H1 (cell line): ENCODE measurements at regions not wholly inside any gene's neighbourhood (a gene's known extent, or its start where the extent isn't known, plus 50 kb on each side); places are given as distances from the start of the nearest gene placed in this dataset.

ENCODE experiments used
- CTCF ChIA-PET: fragments of 300-600 bp; sonication (Branson Sonifier 250); formaldehyde crosslinking; loops from one replicate; lab custom pipeline; 2021; ENCODE audit not compliant: partially characterized antibody; lab: Charles Lee
- POLR2A ChIA-PET: fragments of 300-600 bp; sonication (Branson Sonifier 250); formaldehyde crosslinking; loops from one replicate; lab custom pipeline; 2021; ENCODE audit warnings: inconsistent platforms; ENCODE audit not compliant: partially characterized antibody; lab: Charles Lee
- DNase-seq, 2 experiments: peaks; one replicate each; pipeline versions ENCODE4 v3.0.0 to v3.0.0-alpha.2; 2010 to 2022; ENCODE audit warnings: low spot score in 2 of 2, low read depth in 1 of 2, mixed read lengths in 1 of 2
- FAIRE-seq: peaks from 2 replicates; lab custom pipeline; 2011; peaks lifted over from hg19 to GRCh38; lab: Jason Lieb, UNC
- H2AFZ ChIP-seq: 2 replicates; pipeline ENCODE4 v1.8.1; 2012; ENCODE audit warnings: low read length, inconsistent platforms
- H2AK5ac ChIP-seq: 2 replicates; pipeline ENCODE4 v1.6.1; 2013; ENCODE audit warnings: low read depth, low read length
- H2BK120ac ChIP-seq: replicated peaks from 2 replicates; pipeline ENCODE3; 2013; ENCODE audit warnings: low read depth, low read length, inconsistent platforms
- H2BK12ac ChIP-seq: 2 replicates; pipeline ENCODE4 v1.6.1; 2013; ENCODE audit warnings: low read depth, low read length
- H2BK15ac ChIP-seq: 2 replicates; pipeline ENCODE4 v1.6.1; 2013; ENCODE audit warnings: low read length
- H2BK20ac ChIP-seq: 2 replicates; pipeline ENCODE4 v1.6.1; 2013; ENCODE audit warnings: low read length
- H2BK5ac ChIP-seq: 2 replicates; pipeline ENCODE4 v1.6.1; 2013; ENCODE audit warnings: low read depth, low read length
- H3K14ac ChIP-seq: 2 replicates; pipeline ENCODE4 v1.6.1; 2013; ENCODE audit warnings: inconsistent platforms; ENCODE audit not compliant: insufficient read length
- H3K18ac ChIP-seq: 2 replicates; pipeline ENCODE4 v1.6.1; 2013; ENCODE audit warnings: low read length; ENCODE audit errors: extremely low read depth
- H3K23ac ChIP-seq: 2 replicates; pipeline ENCODE4 v1.6.1; 2013; ENCODE audit warnings: inconsistent platforms; ENCODE audit not compliant: insufficient read length
- H3K23me2 ChIP-seq: 2 replicates; pipeline ENCODE4 v1.6.1; 2013; ENCODE audit warnings: low read depth, low read length
- H3K27ac ChIP-seq: 2 replicates; pipeline ENCODE4 v1.6.1; 2011; ENCODE audit warnings: low read depth, low read length, inconsistent platforms
- H3K27me3 ChIP-seq, 4 experiments: replicated peaks in 1 of 4; 1 replicate in 1 of 4; 2 replicates in 3 of 4; pipeline versions ENCODE4 v1.6.1 to v1.8.1; 2011 to 2013; ENCODE audit warnings: low read length in 3 of 4, mild to moderate bottlenecking in 3 of 4, inconsistent platforms in 2 of 4, mixed read lengths in 2 of 4, moderate library complexity in 1 of 4; ENCODE audit not compliant: control insufficient read depth in 3 of 4, insufficient read depth in 3 of 4; ENCODE audit errors: extremely low read depth in 1 of 4
- H3K36me3 ChIP-seq, 4 experiments: 2 replicates each; pipeline versions ENCODE4 v1.6.1 to v1.8.1; 2011 to 2013; ENCODE audit warnings: mild to moderate bottlenecking in 4 of 4, low read length in 3 of 4, moderate library complexity in 2 of 4, control low read depth in 1 of 4, inconsistent platforms in 1 of 4; ENCODE audit not compliant: insufficient read depth in 4 of 4, control insufficient read depth in 2 of 4
- H3K4ac ChIP-seq: replicated peaks from 2 replicates; pipeline ENCODE3; 2013; ENCODE audit warnings: low read length, low read depth, mixed read lengths, inconsistent platforms; ENCODE audit not compliant: insufficient read length
- H3K4me1 ChIP-seq, 4 experiments: replicated peaks in 1 of 4; 1 replicate in 1 of 4; 2 replicates in 3 of 4; pipeline versions ENCODE4 v1.6.1 to v1.8.1; 2011 to 2013; ENCODE audit warnings: low read length in 3 of 4, inconsistent platforms in 2 of 4, mixed read lengths in 1 of 4; ENCODE audit not compliant: insufficient read depth in 4 of 4, control insufficient read depth in 3 of 4
- H3K4me2 ChIP-seq, 2 experiments: 2 replicates each; pipeline versions ENCODE4 v1.6.1 to v1.8.1; 2011 to 2013; ENCODE audit warnings: low read depth in 2 of 2, low read length in 2 of 2, control low read depth in 1 of 2, inconsistent platforms in 1 of 2, mild to moderate bottlenecking in 1 of 2; ENCODE audit not compliant: insufficient read depth in 1 of 2
- H3K4me3 ChIP-seq, 4 experiments: fragments of 200-600, 300-600 bp in 1 of 4; sonication (generic), shearing (Covaris generic), sonication (Bioruptor Twin) in 1 of 4; 2 replicates each; pipeline versions ENCODE4 v1.5.1 to v1.8.1; 2011 to 2016; ENCODE audit warnings: low read length in 4 of 4, low read depth in 3 of 4, control low read depth in 2 of 4, inconsistent platforms in 2 of 4, mild to moderate bottlenecking in 2 of 4, mixed read lengths in 1 of 4, moderate library complexity in 1 of 4; ENCODE audit not compliant: insufficient read depth in 2 of 4; ENCODE audit errors: extremely low read depth in 1 of 4
- H3K56ac ChIP-seq: replicated peaks from 2 replicates; pipeline ENCODE3; 2013; ENCODE audit warnings: low read depth, mild to moderate bottlenecking, mixed read lengths, low read length, inconsistent platforms; ENCODE audit not compliant: insufficient read length
- H3K79me1 ChIP-seq: 2 replicates; pipeline ENCODE4 v1.6.1; 2013; ENCODE audit warnings: low read depth, low read length, control low read depth
- H3K79me2 ChIP-seq, 2 experiments: 2 replicates each; pipeline versions ENCODE4 v1.6.1 to v1.8.1; 2012 to 2013; ENCODE audit warnings: low read length in 2 of 2, mild to moderate bottlenecking in 2 of 2, inconsistent platforms in 1 of 2; ENCODE audit not compliant: insufficient read depth in 2 of 2, control insufficient read depth in 1 of 2
- H3K9ac ChIP-seq, 4 experiments: replicated peaks in 1 of 4; 1 replicate in 1 of 4; 2 replicates in 3 of 4; pipeline versions ENCODE4 v1.6.1 to v1.8.1; 2011 to 2013; ENCODE audit warnings: low read depth in 3 of 4, low read length in 3 of 4, control low read depth in 2 of 4, mild to moderate bottlenecking in 2 of 4, moderate library complexity in 2 of 4, inconsistent platforms in 1 of 4; ENCODE audit errors: extremely low read depth in 1 of 4
- H3K9me3 ChIP-seq, 2 experiments: 2 replicates each; pipeline versions ENCODE4 v1.6.1 to v1.8.1; 2012 to 2013; ENCODE audit warnings: mild to moderate bottlenecking in 2 of 2, moderate library complexity in 2 of 2, control low read depth in 1 of 2, inconsistent platforms in 1 of 2, low read depth in 1 of 2, low read length in 1 of 2, mixed read lengths in 1 of 2; ENCODE audit not compliant: insufficient read depth in 2 of 2
- H4K20me1 ChIP-seq, 2 experiments: replicated peaks in 1 of 2; 2 replicates each; pipeline versions ENCODE3 to v1.8.1; 2011 to 2013; ENCODE audit warnings: inconsistent platforms in 2 of 2, low read length in 2 of 2, mild to moderate bottlenecking in 1 of 2; ENCODE audit not compliant: insufficient read depth in 2 of 2, control insufficient read depth in 1 of 2
- H4K5ac ChIP-seq: 2 replicates; pipeline ENCODE4 v1.6.1; 2013; ENCODE audit warnings: low read length, low read depth, mixed read lengths, inconsistent platforms; ENCODE audit not compliant: insufficient read length
- H4K8ac ChIP-seq: 2 replicates; pipeline ENCODE4 v1.8.0; 2013; ENCODE audit warnings: mild to moderate bottlenecking, moderate library complexity, low read length, inconsistent platforms; ENCODE audit not compliant: insufficient read depth; ENCODE audit errors: extremely low read depth
- H4K91ac ChIP-seq: replicated peaks from 2 replicates; pipeline ENCODE3; 2013; ENCODE audit warnings: low read length, mixed read lengths, inconsistent platforms; ENCODE audit not compliant: insufficient read length
- ATF2 ChIP-seq: IDR thresholded peaks from 2 replicates; pipeline ENCODE4 v1.6.1; 2012; ENCODE audit warnings: low read length, inconsistent platforms
- POU5F1 ChIP-seq: IDR thresholded peaks from 2 replicates; pipeline ENCODE4 v1.6.1; 2011; ENCODE audit warnings: low read depth, mild to moderate bottlenecking, low read length, moderate library complexity
- SAP30 ChIP-seq: fragments of 300-600 bp; sonication (generic); IDR thresholded peaks from 2 replicates; pipeline ENCODE4 v1.7.1; 2012; ENCODE audit warnings: low read length, moderate library complexity, mild to moderate bottlenecking, inconsistent platforms; ENCODE audit not compliant: insufficient read depth, insufficient replicate concordance
- WGBS, 2 experiments: shearing (Covaris generic) in 1 of 2; methylation state at CpG; one replicate each; pipeline versions ENCODE4 v1.1.6 to v1.1.7; 2013 to 2015; ENCODE audit warnings: low lambda C conversion rate in 2 of 2, mixed read lengths in 2 of 2, inconsistent platforms in 1 of 2, low coverage in 1 of 2, missing lambda C conversion rate in 1 of 2; ENCODE audit not compliant: insufficient replicate concordance in 2 of 2, insufficient coverage in 1 of 2, insufficient read length in 1 of 2; ENCODE audit errors: extremely low coverage in 1 of 2, missing lambda C conversion rate in 1 of 2; 5-methylcytosine and 5-hydroxymethylcytosine counted together

DNA sequence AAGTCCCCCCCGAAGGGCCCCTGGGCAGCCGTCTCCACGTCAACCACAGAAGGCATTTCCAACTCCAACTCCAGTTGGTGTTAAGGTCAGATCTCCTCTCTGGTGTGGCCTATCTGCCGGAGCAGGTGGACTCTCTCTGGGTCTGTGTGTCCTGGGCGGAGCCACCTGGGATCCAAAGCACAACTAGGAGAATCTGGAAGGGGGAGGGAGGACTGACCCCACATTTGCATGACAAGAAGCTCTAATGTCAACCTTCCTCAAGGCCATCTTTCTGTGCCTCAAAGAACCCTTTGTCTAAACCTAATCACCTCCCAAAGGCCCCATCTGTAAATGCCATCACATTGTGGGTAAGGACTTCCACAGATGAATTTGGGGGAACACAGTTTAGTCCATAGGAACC is 381.5 kb downstream of the UQCRFS1 start:
- no peaks in the 10 kb centered on the region for H3K23me2 ChIP-seq
- no peaks in the 10 kb centered on the region for H3K79me1 ChIP-seq
- no peak overlapping the region for H3K56ac ChIP-seq
- no peak overlapping the region for H2BK12ac ChIP-seq
- H4K8ac ChIP-seq: no peak overlapping the region; the same call in 1 of the 2 replicates
- no peak overlapping the region for H3K14ac ChIP-seq
- FAIRE-seq: peak; percentile 63
- peak in 1 of 2 experiments; percentile 19 for DNase-seq
- no peaks in the 10 kb centered on the region for H3K27me3 ChIP-seq
- no peak overlapping the region for H4K5ac ChIP-seq
- H3K79me2 ChIP-seq: no peaks in the 10 kb centered on the region
- no peak overlapping the region for H2AFZ ChIP-seq
- H3K27ac ChIP-seq: no peak overlapping the region
- no peak overlapping the region for H2AK5ac ChIP-seq
- no peak overlapping the region for H2BK15ac ChIP-seq
- no peak overlapping the region for H2BK120ac ChIP-seq
- H3K4me2 ChIP-seq: peak overlapping the region; percentile 15 to 18; a peak in 1 of 4 replicates
- peaks cover 0 to 11% (median 5%) of the 10 kb centered on the region in 4 experiments; a peak in 5 of 7 replicates for H3K4me1 ChIP-seq
- POLR2A ChIA-PET: no interaction called here
- no peak overlapping the region for H3K18ac ChIP-seq
- H3K23ac ChIP-seq: no peak overlapping the region
- CTCF ChIA-PET: interaction anchor here (0.5 to 2.2 kb wide), 3 partner anchors 10 to 95 kb away, joined by 4 to 8 read pairs (median 7); no protein-coding TSS in a partner anchor
- H3K4me3 ChIP-seq: no peak overlapping the region; a peak in 1 of 8 replicates
- 84% methylated on average over 5 of the region's 5 CpGs; no CpG with 5 or more reads in 1 of the 2 experiments for WGBS, 2 experiments
- no peak overlapping the region for H3K9ac ChIP-seq
- H3K9me3 ChIP-seq: no peaks in the 10 kb centered on the region
- H2BK20ac ChIP-seq: peak overlapping the region; percentile 88; the same call in 1 of the 2 replicates
- H4K20me1 ChIP-seq: no peaks in the 10 kb centered on the region
- no peaks in the 10 kb centered on the region for H3K36me3 ChIP-seq
- H2BK5ac ChIP-seq: 0 out of 2 replicates have a peak overlapping the region, but pooled peaks have one; percentile 84
- TF ChIP-seq POU5F1: peak; percentile 58; the same call in 1 of the 2 replicates
- no peak for TF ChIP-seq SAP30
- TF ChIP-seq ATF2: no peak
- H4K91ac ChIP-seq: no peak overlapping the region
- H3K4ac ChIP-seq: no peak overlapping the region
